Endothelial cell of umbilical vein (primary cell): ENCODE measurements at regions not wholly inside any gene's neighbourhood (a gene's known extent, or its start where the extent isn't known, plus 50 kb on each side); places are given as distances from the start of the nearest gene placed in this dataset.

Source experiments
- EZH2 ChIP-seq: IDR thresholded peaks from 2 replicates; pipeline ENCODE4 v1.6.1; 2012; ENCODE audit warnings: borderline replicate concordance, low read depth, mild to moderate bottlenecking, moderate library complexity, low read length, inconsistent platforms; ENCODE audit not compliant: severe bottlenecking
- FOS ChIP-seq: IDR thresholded peaks from 2 replicates; pipeline ENCODE4 v1.6.1; 2011; ENCODE audit warnings: mild to moderate bottlenecking, low read length, moderate library complexity, borderline replicate concordance; ENCODE audit not compliant: insufficient read depth
- JUN ChIP-seq: IDR thresholded peaks from 2 replicates; pipeline ENCODE4 v1.6.1; 2011; ENCODE audit warnings: borderline replicate concordance, low read depth; ENCODE audit not compliant: insufficient read length, insufficient read depth
- POLR2A ChIP-seq: IDR thresholded peaks from 2 replicates; pipeline ENCODE4 v1.6.1; 2012; ENCODE audit warnings: low read depth, mild to moderate bottlenecking, control low read depth, low read length
- POLR2AphosphoS5 ChIP-seq: IDR thresholded peaks from 2 replicates; pipeline ENCODE4 v1.6.1; 2012; ENCODE audit warnings: low read depth, mild to moderate bottlenecking, control low read depth, low read length, moderate library complexity; ENCODE audit not compliant: insufficient read depth
- TF ChIP-seq, protein P1 (sequence below), 2 donors: IDR thresholded peaks; 1 replicate in 1 of 2; 2 replicates in 1 of 2; pipeline ENCODE4 v1.5.1; 2011; ENCODE audit warnings: low read length in 2 of 2, mild to moderate bottlenecking in 2 of 2, moderate library complexity in 2 of 2, control low read depth in 1 of 2, inconsistent platforms in 1 of 2, low read depth in 1 of 2; ENCODE audit not compliant: insufficient read depth in 1 of 2; ENCODE audit errors: extremely low read depth in 1 of 2
- TF ChIP-seq, protein P2 (sequence below): IDR thresholded peaks from 2 replicates; pipeline ENCODE4 v1.6.1; 2011; ENCODE audit not compliant: insufficient read depth, insufficient read length

DNA sequence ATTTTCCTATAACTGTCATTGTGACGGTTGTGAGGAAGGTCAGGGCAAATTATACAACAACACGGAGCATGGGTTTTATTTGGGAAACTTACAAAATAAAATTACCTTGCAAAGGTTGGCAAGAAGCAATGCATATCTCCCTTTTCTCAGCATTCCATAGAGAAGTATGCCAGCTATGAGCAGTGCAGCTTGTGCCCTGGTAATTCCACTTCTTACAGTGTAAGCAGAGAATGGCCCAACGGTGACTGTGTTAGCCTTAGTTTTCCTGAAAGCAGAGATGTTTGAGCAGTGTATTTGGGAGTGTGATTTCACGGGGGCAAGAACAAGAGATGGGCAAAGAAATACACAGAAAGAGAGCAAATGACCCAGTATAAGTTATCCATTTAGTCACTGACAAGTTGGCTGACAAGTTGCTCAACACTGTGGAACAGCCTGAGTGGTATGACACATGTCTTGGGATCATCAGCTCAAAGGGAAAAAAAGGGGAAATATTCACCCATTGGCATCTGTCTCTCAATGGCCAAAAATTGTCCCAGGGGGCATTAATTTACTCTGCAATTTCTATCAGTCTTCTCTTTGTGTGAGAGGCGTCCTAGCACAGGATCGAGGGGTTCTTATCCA is 210.9 kb upstream of the NRIP1 start:
- TF ChIP-seq, protein P1, sequence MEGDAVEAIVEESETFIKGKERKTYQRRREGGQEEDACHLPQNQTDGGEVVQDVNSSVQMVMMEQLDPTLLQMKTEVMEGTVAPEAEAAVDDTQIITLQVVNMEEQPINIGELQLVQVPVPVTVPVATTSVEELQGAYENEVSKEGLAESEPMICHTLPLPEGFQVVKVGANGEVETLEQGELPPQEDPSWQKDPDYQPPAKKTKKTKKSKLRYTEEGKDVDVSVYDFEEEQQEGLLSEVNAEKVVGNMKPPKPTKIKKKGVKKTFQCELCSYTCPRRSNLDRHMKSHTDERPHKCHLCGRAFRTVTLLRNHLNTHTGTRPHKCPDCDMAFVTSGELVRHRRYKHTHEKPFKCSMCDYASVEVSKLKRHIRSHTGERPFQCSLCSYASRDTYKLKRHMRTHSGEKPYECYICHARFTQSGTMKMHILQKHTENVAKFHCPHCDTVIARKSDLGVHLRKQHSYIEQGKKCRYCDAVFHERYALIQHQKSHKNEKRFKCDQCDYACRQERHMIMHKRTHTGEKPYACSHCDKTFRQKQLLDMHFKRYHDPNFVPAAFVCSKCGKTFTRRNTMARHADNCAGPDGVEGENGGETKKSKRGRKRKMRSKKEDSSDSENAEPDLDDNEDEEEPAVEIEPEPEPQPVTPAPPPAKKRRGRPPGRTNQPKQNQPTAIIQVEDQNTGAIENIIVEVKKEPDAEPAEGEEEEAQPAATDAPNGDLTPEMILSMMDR (IDR thresholded peaks at IDR 0.05; ENCODE audit: extremely low read depth in 1 of 2, insufficient read depth in 1 of 2, low read depth in 1 of 2, low read length in 2 of 2): no peak
- TF ChIP-seq POLR2AphosphoS5: no peak
- no peak for TF ChIP-seq POLR2A
- no peak for TF ChIP-seq EZH2
- TF ChIP-seq, protein P2, sequence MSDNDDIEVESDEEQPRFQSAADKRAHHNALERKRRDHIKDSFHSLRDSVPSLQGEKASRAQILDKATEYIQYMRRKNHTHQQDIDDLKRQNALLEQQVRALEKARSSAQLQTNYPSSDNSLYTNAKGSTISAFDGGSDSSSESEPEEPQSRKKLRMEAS: no peak
- no peak for TF ChIP-seq JUN
- no peak for TF ChIP-seq FOS
